ENCODE measurements at regions not wholly inside any gene's neighbourhood (a gene's known extent, or its start where the extent isn't known, plus 50 kb on each side); places are given as distances from the start of the nearest gene placed in this dataset.

DNA sequence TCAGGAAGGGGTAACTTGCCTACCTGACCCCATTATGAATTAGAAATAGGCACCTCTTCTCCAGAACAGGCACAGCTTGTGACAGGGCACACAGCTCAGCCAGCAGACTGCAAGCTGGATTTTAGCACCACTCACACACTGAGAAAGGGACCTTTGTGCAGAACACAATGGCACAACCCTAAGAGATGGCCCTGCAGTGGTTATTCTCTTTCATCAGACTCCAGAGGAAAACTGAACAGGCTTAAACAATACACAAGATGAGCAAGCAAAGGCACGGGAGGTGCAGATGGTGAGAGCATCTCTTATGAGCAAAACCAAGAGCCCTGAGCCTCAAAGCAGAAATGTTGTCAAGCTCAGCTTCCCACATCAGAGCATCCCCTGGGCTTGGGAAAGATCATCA lies 93.8 kb upstream of the LRRC55 start:
- TF ChIP-seq, protein P1, sequence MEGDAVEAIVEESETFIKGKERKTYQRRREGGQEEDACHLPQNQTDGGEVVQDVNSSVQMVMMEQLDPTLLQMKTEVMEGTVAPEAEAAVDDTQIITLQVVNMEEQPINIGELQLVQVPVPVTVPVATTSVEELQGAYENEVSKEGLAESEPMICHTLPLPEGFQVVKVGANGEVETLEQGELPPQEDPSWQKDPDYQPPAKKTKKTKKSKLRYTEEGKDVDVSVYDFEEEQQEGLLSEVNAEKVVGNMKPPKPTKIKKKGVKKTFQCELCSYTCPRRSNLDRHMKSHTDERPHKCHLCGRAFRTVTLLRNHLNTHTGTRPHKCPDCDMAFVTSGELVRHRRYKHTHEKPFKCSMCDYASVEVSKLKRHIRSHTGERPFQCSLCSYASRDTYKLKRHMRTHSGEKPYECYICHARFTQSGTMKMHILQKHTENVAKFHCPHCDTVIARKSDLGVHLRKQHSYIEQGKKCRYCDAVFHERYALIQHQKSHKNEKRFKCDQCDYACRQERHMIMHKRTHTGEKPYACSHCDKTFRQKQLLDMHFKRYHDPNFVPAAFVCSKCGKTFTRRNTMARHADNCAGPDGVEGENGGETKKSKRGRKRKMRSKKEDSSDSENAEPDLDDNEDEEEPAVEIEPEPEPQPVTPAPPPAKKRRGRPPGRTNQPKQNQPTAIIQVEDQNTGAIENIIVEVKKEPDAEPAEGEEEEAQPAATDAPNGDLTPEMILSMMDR (IDR thresholded peaks at IDR 0.05; ENCODE audit: low read depth, low read length): no peak
- no peak overlapping the region for H3K4me3 ChIP-seq (ENCODE audit: low read depth, low read length)

- H3K4me3 ChIP-seq (ENCODE audit: low read depth, low read length): no peak overlapping the region
- TF ChIP-seq, protein P1 (IDR thresholded peaks at IDR 0.05; ENCODE audit: low read depth, low read length): no peak
Measured at GRCh38 chr11:57092028-57092698, 89.6 kb upstream of the LRRC55 start.

DNA sequence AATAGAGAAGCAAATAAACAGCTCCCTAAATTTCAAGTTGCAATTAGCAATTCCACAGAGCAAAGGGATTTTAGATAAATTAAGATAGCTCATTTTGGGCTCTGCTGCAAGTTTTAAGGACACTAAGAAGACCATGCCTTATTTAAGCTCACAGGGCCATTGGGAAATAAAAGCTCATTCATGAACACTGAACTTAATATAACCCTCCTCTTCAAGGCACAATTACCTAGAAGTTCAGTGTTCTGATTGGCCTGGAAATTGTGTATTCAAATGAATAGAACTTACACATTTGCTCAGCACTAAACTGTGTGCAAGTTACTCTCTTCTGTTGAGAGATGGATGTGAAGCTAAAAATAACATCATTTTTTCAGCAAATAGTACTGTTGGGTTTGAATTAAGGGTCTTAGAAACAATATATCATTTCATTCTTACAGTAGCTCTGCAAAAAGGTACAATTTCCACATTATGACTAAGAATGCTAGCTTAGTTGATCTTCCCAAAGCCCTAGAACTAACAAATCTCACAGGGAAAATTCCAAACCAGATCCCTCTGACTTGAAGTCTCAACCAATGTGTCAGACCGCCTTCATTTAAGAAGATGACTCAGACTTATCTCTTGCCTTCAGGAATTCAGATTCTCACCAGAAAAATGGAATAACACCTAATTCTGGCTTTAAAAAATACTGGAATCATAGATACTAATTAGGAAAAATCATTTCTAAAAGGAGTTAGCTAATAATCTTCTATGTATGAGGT lies 87.4 kb upstream of the LRRC55 start:
- TF ChIP-seq, protein P1 (IDR thresholded peaks at IDR 0.05; ENCODE audit: low read depth, low read length): no peak
- no peak overlapping the region for H3K4me3 ChIP-seq (ENCODE audit: low read depth, low read length)

DNA sequence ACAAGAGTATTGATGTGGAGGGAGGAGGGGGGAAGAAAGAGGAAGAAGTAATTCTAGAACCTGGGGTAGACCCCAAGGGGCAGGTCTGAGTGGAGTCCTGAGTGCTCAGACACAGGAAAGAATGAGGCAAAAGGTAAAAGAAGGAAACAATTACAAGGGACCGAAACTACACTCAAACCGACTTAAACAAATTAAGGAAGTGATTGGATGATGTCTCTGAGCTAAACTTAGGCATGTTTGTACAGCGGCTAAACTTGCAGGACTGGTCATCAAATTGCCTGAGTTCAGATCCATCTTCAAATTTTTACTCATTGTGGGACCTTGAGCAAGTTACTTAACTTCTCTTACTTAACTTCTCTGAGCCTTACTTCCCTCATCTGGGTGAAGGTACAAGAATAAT lies 86.3 kb upstream of the LRRC55 start:
- TF ChIP-seq, protein P1 (IDR thresholded peaks at IDR 0.05; ENCODE audit: low read depth, low read length): no peak

GRCh38 chr11:57095896-57096295 lies 85.9 kb upstream of the LRRC55 start:
- H3K4me3 ChIP-seq (ENCODE audit: low read depth, low read length): no peak overlapping the region
- TF ChIP-seq, protein P1 (IDR thresholded peaks at IDR 0.05; ENCODE audit: low read depth, low read length): no peak

More for the DNA sequence above, 86.3 kb upstream of the LRRC55 start:
- no peak overlapping the region for H3K4me3 ChIP-seq (ENCODE audit: low read depth, low read length)

- no peak overlapping the region for H3K4me3 ChIP-seq (ENCODE audit: low read depth, low read length)
- TF ChIP-seq, protein P1 (IDR thresholded peaks at IDR 0.05; ENCODE audit: low read depth, low read length): no peak
Measured at GRCh38 chr11:57097149-57097548, 84.6 kb upstream of the LRRC55 start.

GRCh38 chr11:57098191-57098590 lies 83.6 kb upstream of the LRRC55 start:
- H3K4me3 ChIP-seq (ENCODE audit: low read depth, low read length): no peak overlapping the region
- TF ChIP-seq, protein P1 (IDR thresholded peaks at IDR 0.05; ENCODE audit: low read depth, low read length): no peak
